Nephron progenitor cell (in vitro differentiated cells): ENCODE measurements at regions not wholly inside any gene's neighbourhood (a gene's known extent, or its start where the extent isn't known, plus 50 kb on each side); places are given as distances from the start of the nearest gene placed in this dataset.

ENCODE experiments used
- DNase-seq: peaks from one replicate; pipeline ENCODE4 v3.0.0; 2021
- H3K27ac Mint-ChIP-seq: 2 replicates; pipeline ENCODE4 v1.8.0; 2021; ENCODE audit warnings: mild to moderate bottlenecking, moderate library complexity, mixed read lengths
- H3K27me3 Mint-ChIP-seq: 2 replicates; pipeline ENCODE4 v1.8.0; 2021; ENCODE audit warnings: mild to moderate bottlenecking, low read depth, mixed read lengths; ENCODE audit not compliant: poor library complexity
- H3K36me3 Mint-ChIP-seq: 2 replicates; pipeline ENCODE4 v1.8.0; 2021; ENCODE audit warnings: low read depth, mixed read lengths
- H3K4me1 Mint-ChIP-seq: 2 replicates; pipeline ENCODE4 v1.8.0; 2021; ENCODE audit warnings: mixed read lengths
- H3K4me3 Mint-ChIP-seq: 2 replicates; pipeline ENCODE4 v1.8.0; 2021; ENCODE audit warnings: mild to moderate bottlenecking, moderate library complexity, mixed read lengths
- H3K9me3 Mint-ChIP-seq: 2 replicates; pipeline ENCODE4 v1.8.0; 2021; ENCODE audit warnings: mild to moderate bottlenecking, moderate library complexity, mixed read lengths
- CTCF ChIP-seq: fragments of 200-600 bp; sonication (generic); IDR thresholded peaks from 2 replicates; pipeline ENCODE4 v1.5.0; 2021; ENCODE audit warnings: antibody characterized with exemption

GRCh38 chr5:68454766-68455165 lies 239.2 kb downstream of the PIK3R1 start:
- no peak for DNase-seq
- Mint-ChIP-seq H3K4me1 (peaks cover 39% of the 10 kb centered on the region), H3K36me3 (peaks cover 6% of the 10 kb centered on the region), H3K4me3 (no peak overlapping the region), H3K9me3 (peaks cover 16% of the 10 kb centered on the region), H3K27me3 (peaks cover 2% of the 10 kb centered on the region), H3K27ac (no peak overlapping the region)
- TF ChIP-seq CTCF: no peak

GRCh38 chr5:68455216-68455615 lies 239.7 kb downstream of the PIK3R1 start:
- H3K4me1 Mint-ChIP-seq: peaks cover 43% of the 10 kb centered on the region
- H3K27me3 Mint-ChIP-seq: peaks cover 2% of the 10 kb centered on the region
- TF ChIP-seq CTCF: no peak
- H3K36me3 Mint-ChIP-seq: peaks cover 6% of the 10 kb centered on the region
- H3K9me3 Mint-ChIP-seq: peaks cover 16% of the 10 kb centered on the region
- H3K4me3 Mint-ChIP-seq: no peak overlapping the region
- DNase-seq: no peak
- H3K27ac Mint-ChIP-seq: peak overlapping the region; percentile 32

- no peak overlapping the region for H3K27ac Mint-ChIP-seq
These were observed 241.2 kb downstream of the PIK3R1 start for GRCh38 chr5:68456756-68457217.

GRCh38 chr5:68457285-68457684 lies 241.7 kb downstream of the PIK3R1 start:
- TF ChIP-seq CTCF: no peak
- no peak overlapping the region for H3K27ac Mint-ChIP-seq
- H3K27me3 Mint-ChIP-seq: peaks cover 2% of the 10 kb centered on the region
- H3K4me1 Mint-ChIP-seq: peaks cover 44% of the 10 kb centered on the region
- peaks cover 6% of the 10 kb centered on the region for H3K36me3 Mint-ChIP-seq
- DNase-seq: no peak
- peaks cover 16% of the 10 kb centered on the region for H3K9me3 Mint-ChIP-seq
- no peak overlapping the region for H3K4me3 Mint-ChIP-seq

More at GRCh38 chr5:68456756-68457217, 241.2 kb downstream of the PIK3R1 start:
- no peak overlapping the region for H3K4me3 Mint-ChIP-seq
- peaks cover 2% of the 10 kb centered on the region for H3K27me3 Mint-ChIP-seq
- H3K9me3 Mint-ChIP-seq: peaks cover 16% of the 10 kb centered on the region
- peaks cover 6% of the 10 kb centered on the region for H3K36me3 Mint-ChIP-seq
- DNase-seq: no peak
- peaks cover 44% of the 10 kb centered on the region for H3K4me1 Mint-ChIP-seq
- TF ChIP-seq CTCF: no peak

GRCh38 chr5:68458416-68459021 lies 243.0 kb downstream of the PIK3R1 start:
- Mint-ChIP-seq H3K9me3 (peaks cover 8% of the 10 kb centered on the region), H3K4me3 (no peak overlapping the region), H3K4me1 (peaks cover 44% of the 10 kb centered on the region), H3K27ac (no peak overlapping the region), H3K27me3 (peaks cover 2% of the 10 kb centered on the region), H3K36me3 (peaks cover 5% of the 10 kb centered on the region)
- DNase-seq: no peak
- TF ChIP-seq CTCF: no peak

- Mint-ChIP-seq H3K4me1 (peaks cover 44% of the 10 kb centered on the region), H3K27ac (peak overlapping the region; percentile 39), H3K27me3 (peaks cover 2% of the 10 kb centered on the region), H3K4me3 (no peak overlapping the region), H3K9me3 (peaks cover 1% of the 10 kb centered on the region), H3K36me3 (no peaks in the 10 kb centered on the region)
- TF ChIP-seq CTCF: no peak
- DNase-seq: no peak
These were observed 243.7 kb downstream of the PIK3R1 start for GRCh38 chr5:68459093-68459809.
